Activated T-helper 17 cell treated with anti-CD3 and anti-CD28 coated beads, Interleukin-2, amount 50 U/mL, for 72 hours (primary cell): ENCODE measurements at regions not wholly inside any gene's neighbourhood (a gene's known extent, or its start where the extent isn't known, plus 50 kb on each side); places are given as distances from the start of the nearest gene placed in this dataset.
"Not testable (repeated sequence)": the region's sequence is repeated elsewhere in the genome, so short reads cannot be mapped to it uniquely, and the experiment has no call there.

Source experiments
- ATAC-seq: fragments of 150-1000 bp; cut with Tn5 transposase; replicated peaks from 2 replicates; pipeline ENCODE4 v1.10.0; 2021; ENCODE audit warnings: mild to moderate bottlenecking, moderate library complexity
- H3K27ac Mint-ChIP-seq: one replicate; pipeline ENCODE4 v1.8.0; 2022; ENCODE audit warnings: mixed read lengths
- H3K27me3 Mint-ChIP-seq: one replicate; pipeline ENCODE4 v1.8.0; 2022; ENCODE audit warnings: mixed read lengths
- H3K36me3 Mint-ChIP-seq: one replicate; pipeline ENCODE4 v1.8.0; 2022; ENCODE audit warnings: low read depth, mild to moderate bottlenecking, mixed read lengths
- H3K4me1 Mint-ChIP-seq: one replicate; pipeline ENCODE4 v1.8.0; 2022; ENCODE audit warnings: mixed read lengths
- H3K4me3 Mint-ChIP-seq: one replicate; pipeline ENCODE4 v1.8.0; 2022; ENCODE audit warnings: mild to moderate bottlenecking, mixed read lengths
- H3K9me3 Mint-ChIP-seq: one replicate; pipeline ENCODE4 v1.8.0; 2022; ENCODE audit warnings: mixed read lengths

DNA sequence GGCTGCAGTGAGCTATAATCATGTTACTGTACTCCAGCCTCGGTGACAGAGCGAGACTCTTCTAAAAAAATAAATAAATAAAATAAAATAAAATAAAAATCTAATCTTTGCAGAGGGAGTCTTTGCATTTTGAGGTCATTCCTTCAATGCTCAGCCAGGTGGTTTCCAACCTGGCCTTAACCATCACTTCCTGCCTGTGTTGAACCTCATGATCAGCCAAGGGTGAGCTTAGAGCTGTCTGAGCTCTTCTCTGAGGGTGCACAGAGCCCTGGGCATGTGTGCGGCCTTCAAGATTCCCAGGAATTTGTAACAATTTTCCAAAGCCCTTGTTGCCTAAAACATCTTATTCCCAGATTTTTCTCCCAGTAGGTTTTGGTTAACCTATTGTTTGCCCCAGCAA is 94.3 kb downstream of the KCNJ12 start:
- not testable (repeated sequence) for H3K36me3 Mint-ChIP-seq, ATAC-seq, H3K4me3 Mint-ChIP-seq, H3K9me3 Mint-ChIP-seq, H3K4me1 Mint-ChIP-seq, H3K27me3 Mint-ChIP-seq, H3K27ac Mint-ChIP-seq

DNA sequence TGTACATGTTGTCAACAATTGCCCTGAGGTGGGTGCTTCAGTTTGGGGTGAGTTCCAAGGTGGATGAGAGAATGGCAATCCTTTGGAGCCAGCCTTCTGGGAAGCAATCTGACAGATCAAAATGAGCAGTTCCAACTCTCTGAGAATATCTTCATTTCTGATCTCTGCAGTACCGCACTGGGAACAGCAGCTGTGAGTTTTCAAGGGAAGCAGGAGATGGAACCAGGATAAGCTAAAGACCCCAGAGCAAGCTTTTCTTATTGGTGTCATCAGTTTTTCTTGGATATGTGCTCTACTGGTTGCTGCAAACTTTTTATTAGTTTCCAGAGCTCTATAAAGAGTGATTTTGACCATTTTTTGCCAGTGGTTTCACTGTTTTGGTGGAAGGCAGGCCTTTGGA is 94.7 kb downstream of the KCNJ12 start:
- H3K4me1 Mint-ChIP-seq: no peaks in the 10 kb centered on the region
- H3K27ac Mint-ChIP-seq: no peak overlapping the region
- no peaks in the 10 kb centered on the region for H3K36me3 Mint-ChIP-seq
- ATAC-seq: no peak
- H3K4me3 Mint-ChIP-seq: no peak overlapping the region
- peaks cover 5% of the 10 kb centered on the region for H3K27me3 Mint-ChIP-seq
- no peaks in the 10 kb centered on the region for H3K9me3 Mint-ChIP-seq

DNA sequence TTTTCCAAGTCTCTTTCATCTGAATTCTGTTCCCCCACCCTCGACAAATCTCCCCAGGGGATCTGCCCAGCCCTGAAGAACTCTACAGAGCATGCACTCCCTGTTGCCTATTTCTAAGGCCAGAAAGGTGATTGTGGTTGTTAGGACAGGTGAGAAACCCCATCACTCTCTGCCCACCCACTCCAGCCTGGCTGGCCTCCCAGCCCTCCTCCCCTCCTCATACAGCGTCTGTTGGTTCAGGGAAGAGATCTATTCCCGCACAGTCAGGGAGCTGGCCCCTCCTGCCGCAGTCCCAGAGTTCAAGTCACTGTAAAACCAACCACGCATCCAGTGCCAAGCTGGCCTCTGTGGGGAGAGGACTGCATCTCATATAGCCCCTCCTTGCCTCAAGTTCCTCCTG is 98.7 kb downstream of the KCNJ12 start:
- ATAC-seq: no peak
- H3K27ac Mint-ChIP-seq: no peak overlapping the region
- H3K27me3 Mint-ChIP-seq: peaks cover 16% of the 10 kb centered on the region
- no peaks in the 10 kb centered on the region for H3K36me3 Mint-ChIP-seq
- H3K9me3 Mint-ChIP-seq: no peaks in the 10 kb centered on the region
- H3K4me3 Mint-ChIP-seq: no peak overlapping the region
- H3K4me1 Mint-ChIP-seq: no peaks in the 10 kb centered on the region

DNA sequence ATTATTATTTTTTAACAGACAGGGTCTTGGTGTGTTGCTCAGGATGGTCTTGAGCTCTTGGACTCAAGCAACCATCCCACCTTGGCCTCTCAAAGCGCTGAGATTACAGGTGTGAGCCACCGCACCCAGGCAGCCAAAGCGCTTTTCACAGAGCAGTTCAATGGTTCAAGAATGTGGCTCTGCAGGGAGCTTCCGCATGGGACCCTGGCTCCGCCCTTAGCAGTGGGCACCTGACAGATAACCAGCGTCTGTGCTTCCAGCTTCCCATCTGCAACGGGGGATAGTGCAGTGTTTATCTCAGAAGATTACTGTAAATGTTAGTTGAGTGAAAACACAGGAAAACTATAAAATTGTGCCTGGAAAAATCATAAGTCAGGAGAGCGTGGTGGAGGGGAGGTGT is 99.4 kb downstream of the KCNJ12 start:
- no peaks in the 10 kb centered on the region for H3K36me3 Mint-ChIP-seq
- H3K27ac Mint-ChIP-seq: no peak overlapping the region
- H3K4me3 Mint-ChIP-seq: no peak overlapping the region
- peaks cover 20% of the 10 kb centered on the region for H3K27me3 Mint-ChIP-seq
- H3K4me1 Mint-ChIP-seq: no peaks in the 10 kb centered on the region
- H3K9me3 Mint-ChIP-seq: no peaks in the 10 kb centered on the region
- ATAC-seq: no peak

DNA sequence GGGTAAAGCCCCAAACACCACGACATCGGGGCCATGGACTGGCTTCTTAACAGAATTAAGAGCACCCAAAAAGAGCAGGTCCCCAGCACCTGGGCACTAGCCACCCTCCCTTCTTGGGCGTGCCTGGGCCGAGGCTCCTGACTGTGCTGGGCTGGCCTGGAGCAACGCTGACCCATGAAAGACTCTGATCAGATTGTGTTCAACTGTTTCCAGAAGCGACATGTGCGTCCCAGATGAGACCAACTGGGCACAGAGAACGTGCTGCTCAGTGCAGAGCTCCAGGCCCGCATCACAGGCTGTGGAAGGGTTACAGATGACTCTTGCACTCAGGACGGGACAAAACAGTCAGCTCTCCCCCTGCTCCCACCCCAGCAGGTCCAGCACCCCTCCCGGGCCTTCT is 100.7 kb downstream of the KCNJ12 start:
- no peaks in the 10 kb centered on the region for H3K9me3 Mint-ChIP-seq
- no peak for ATAC-seq
- H3K27me3 Mint-ChIP-seq: peaks cover 20% of the 10 kb centered on the region
- H3K4me1 Mint-ChIP-seq: no peaks in the 10 kb centered on the region
- no peak overlapping the region for H3K4me3 Mint-ChIP-seq
- H3K27ac Mint-ChIP-seq: no peak overlapping the region
- no peaks in the 10 kb centered on the region for H3K36me3 Mint-ChIP-seq

DNA sequence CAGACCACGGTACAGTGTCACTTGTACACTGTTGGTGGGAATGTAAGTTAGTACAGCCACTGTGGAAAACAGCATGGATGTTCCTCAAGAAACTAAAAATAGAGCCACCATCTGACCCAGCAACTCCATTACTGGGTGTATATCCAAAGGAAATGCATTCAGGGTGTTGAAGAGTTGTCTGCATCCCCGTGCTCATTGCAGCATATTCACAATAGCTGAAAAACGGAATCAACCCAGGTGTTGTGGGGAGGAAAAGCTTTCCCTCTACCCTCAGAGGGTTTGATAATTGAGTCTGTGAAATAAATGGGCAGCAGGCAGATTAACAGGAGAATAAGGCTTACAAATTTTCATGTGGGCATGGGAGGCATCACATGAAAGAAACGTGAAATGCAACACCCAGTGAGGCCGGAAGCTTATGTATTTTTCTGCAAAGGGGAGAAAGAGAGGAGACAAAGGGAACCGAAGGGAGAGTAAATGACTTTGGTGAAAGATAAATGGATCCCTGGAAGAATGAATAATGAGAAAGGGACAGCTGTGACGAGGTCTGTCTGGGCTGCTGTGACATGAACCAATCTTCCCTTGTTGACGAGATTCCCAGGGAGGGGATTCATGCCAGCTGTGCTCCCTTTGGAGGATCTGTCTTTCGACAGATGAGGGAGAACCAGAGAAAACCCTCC is 106.2 kb downstream of the KCNJ12 start:
- Mint-ChIP-seq H3K4me1 (no peaks in the 10 kb centered on the region), H3K4me3 (no peak overlapping the region), H3K36me3 (no peaks in the 10 kb centered on the region), H3K27me3 (peaks cover 31% of the 10 kb centered on the region), H3K27ac (no peak overlapping the region), H3K9me3 (no peaks in the 10 kb centered on the region)
- no peak for ATAC-seq

DNA sequence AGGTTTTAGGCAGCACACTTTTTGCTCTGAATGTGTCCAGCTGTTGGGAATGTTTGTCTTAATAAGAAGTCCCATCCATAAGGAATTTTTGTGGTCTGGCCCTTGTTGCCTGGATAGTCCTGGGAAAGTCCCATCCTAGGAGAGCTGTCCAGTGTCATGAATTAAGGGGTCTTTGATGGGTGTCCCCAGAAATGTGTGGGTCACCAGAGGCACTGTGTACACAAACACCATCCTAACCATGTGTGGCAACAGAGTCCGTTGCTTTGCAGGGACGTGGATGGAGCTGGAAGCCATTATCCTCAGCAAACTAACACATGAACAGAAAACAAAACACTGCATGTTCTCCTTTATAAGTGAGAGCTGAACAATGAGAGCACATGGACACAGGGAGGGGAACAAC is 111.9 kb downstream of the KCNJ12 start:
- H3K9me3 Mint-ChIP-seq, ATAC-seq, H3K36me3 Mint-ChIP-seq, H3K4me1 Mint-ChIP-seq, H3K4me3 Mint-ChIP-seq, H3K27ac Mint-ChIP-seq: not testable (repeated sequence)
- peaks cover 19% of the 10 kb centered on the region for H3K27me3 Mint-ChIP-seq

DNA sequence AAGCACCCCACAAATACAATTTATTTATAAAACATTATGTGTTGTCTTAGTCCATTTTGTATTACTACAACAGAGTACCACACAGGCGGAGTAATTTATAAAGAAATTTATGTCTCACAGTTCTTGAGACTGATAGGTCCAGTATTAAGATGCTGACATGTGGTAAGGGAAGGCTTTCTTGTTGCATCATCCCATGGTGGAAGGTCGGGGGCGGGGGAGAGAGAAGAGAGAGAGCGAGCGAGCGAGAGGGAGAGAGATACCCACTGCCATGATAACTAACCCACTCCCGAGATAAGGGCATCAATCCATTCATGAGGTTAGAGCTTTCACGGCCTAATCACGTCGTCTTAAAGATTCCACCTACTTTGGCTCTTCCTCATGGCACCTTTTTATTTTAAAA is 117.8 kb downstream of the KCNJ12 start:
- no peak for ATAC-seq
- no peaks in the 10 kb centered on the region for H3K4me1 Mint-ChIP-seq
- no peaks in the 10 kb centered on the region for H3K9me3 Mint-ChIP-seq
- no peaks in the 10 kb centered on the region for H3K36me3 Mint-ChIP-seq
- H3K27ac Mint-ChIP-seq: no peak overlapping the region
- peaks cover 4% of the 10 kb centered on the region for H3K27me3 Mint-ChIP-seq
- no peak overlapping the region for H3K4me3 Mint-ChIP-seq

DNA sequence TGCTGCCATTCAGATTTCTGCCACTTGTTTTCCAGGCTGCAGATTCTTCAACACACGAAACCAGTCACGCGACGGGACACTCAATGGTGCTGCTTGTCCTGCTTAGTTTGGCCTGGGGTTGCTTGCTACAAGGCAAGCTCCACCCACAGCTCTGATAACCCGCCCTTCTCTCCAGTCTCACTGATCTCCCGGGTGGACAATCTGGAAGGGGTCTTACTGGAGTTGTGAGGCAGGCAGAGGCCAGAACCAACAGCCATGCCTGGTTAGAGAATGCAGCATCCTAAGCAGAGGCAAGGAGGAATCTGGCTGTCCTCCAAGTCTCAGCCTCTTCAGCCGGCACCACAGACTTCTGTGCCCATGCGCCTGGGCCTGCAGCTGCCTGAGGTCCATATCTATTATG is 119.1 kb downstream of the KCNJ12 start:
- Mint-ChIP-seq H3K9me3 (no peaks in the 10 kb centered on the region), H3K4me3 (no peak overlapping the region), H3K36me3 (no peaks in the 10 kb centered on the region), H3K27ac (no peak overlapping the region), H3K4me1 (no peaks in the 10 kb centered on the region), H3K27me3 (peaks cover 4% of the 10 kb centered on the region)
- ATAC-seq: no peak

DNA sequence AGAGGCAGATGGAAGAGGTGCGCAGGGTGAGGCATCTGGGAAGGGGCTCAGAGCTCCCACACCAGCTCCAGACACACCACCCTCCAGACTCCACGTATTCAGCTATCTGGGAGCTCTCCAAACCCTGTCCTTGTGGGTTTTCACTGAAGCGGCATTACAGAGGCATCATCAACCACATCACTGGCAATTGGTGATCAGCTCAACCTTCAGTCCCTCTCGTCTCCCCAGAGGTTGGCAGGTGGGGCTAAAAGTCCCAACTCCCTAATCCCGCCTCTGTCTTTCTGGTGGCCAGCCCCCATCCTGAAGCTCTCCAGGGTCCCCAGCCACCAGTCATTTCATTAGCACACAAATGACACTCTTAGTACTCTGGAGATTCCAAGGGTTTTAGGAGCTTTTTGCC is 123.9 kb downstream of the KCNJ12 start:
- Mint-ChIP-seq H3K4me3 (no peak overlapping the region), H3K4me1 (no peaks in the 10 kb centered on the region), H3K27me3 (peaks cover 6% of the 10 kb centered on the region), H3K9me3 (no peaks in the 10 kb centered on the region), H3K27ac (no peak overlapping the region), H3K36me3 (no peaks in the 10 kb centered on the region)
- ATAC-seq: no peak

DNA sequence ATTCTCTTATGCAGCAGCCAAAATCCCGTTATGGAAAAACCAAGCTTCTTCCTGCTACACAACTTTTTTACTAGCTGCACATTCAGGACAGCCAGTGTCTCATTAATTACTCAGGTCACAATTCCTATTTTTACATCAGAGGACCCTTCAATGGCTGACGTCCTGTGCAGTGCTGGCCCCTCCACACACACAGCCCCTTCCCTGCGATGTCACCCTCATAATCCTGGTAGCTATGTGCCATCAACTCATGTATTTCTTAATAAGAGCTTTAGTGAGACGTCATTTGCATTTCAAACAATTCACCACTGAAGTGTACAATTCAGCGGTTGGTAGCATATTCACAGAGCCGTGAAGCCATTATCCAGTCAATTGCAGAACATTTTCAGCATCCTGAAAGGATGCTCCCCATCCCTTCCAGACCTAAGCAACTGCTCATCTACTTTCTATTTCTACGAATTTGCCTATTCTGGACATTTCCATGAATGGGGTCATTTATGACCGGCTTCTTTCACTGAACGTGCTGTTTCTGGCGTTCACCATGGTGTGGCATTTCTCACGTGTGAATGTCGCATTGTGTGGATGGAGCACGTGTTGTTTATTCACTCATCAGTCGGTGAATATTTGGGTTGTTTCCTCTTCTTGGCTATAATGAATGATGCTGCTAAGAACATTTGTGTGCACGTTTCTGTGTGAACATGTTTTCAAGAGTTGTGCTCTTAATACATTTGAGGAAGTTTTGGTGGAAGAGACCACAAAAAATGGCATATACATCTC is 126.0 kb downstream of the KCNJ12 start:
- not testable (repeated sequence) for H3K9me3 Mint-ChIP-seq, H3K36me3 Mint-ChIP-seq, H3K27me3 Mint-ChIP-seq, ATAC-seq, H3K4me1 Mint-ChIP-seq, H3K4me3 Mint-ChIP-seq, H3K27ac Mint-ChIP-seq

DNA sequence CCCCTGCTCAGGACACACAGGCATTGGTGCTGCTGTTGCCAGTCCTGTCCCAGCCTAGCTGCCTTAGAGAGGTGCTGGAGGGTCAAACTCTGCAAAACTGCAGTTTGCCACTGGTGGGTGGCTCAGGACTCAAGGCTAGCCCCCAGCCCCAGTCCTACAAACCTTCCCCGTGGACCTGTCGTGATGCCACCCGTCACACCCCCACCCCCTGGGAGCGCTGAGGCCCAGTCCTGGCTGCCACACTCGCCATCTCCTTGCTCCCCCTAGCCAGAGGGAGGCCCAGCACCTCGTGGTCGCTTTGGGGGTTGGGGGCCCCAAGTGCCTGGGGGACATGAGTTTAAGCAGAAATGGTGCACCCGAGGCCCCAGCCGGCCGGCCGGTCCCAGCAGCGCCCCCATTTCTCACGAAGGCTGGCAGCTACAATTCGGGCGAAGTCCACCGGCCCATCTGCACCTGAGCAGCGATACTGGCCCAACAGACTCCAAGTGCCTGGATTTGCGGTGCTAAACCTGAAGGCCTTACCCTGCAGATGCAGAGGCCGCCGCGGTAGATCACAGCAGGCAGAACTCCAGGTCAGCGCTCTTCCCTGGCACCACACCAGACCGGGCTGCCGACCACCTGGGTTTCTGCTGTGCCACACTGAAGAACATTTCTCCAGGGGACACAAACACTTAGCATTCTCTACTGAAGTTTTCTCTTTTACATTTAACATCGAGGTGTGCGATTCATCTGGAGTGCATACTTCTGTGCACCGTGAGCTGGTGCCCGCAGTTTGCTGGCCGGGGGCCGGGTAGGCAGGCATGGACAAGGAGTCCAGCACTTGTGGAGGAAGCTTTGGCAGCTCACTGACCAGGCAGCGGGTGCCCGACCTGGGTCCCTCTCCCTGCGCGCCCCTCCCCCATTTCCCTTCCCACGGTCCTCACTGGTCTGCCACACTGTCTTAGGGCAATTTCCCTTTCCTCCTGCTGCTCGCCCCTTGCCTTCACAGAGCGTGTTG is 130.0 kb downstream of the KCNJ12 start:
- Mint-ChIP-seq H3K4me1 (peaks cover 4% of the 10 kb centered on the region), H3K4me3 (no peak overlapping the region), H3K36me3 (no peaks in the 10 kb centered on the region), H3K27ac (no peak overlapping the region), H3K27me3 (peaks cover 24% of the 10 kb centered on the region), H3K9me3 (no peaks in the 10 kb centered on the region)
- ATAC-seq: no peak

DNA sequence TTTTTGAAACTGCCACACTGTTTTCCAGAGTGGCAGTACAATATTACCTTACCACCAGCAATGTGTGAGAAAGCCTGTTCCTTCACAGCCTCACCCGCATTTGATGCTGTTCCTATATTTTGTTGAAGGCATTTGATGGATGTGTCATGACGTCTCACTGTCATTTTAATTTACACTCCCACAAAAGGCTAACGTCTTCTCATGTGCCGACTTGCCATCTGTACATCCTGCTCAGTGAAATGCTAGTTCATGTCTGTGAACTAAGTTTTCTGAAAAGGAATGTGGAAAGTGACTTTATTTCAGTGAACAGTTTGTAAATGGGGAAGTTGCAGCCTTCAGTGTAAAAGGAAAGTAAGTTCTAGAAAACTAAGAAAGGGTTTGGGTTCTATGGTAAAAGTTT is 131.6 kb downstream of the KCNJ12 start:
- H3K36me3 Mint-ChIP-seq, H3K4me3 Mint-ChIP-seq, H3K27ac Mint-ChIP-seq, ATAC-seq, H3K9me3 Mint-ChIP-seq, H3K4me1 Mint-ChIP-seq: not testable (repeated sequence)
- H3K27me3 Mint-ChIP-seq: peaks cover 26% of the 10 kb centered on the region

DNA sequence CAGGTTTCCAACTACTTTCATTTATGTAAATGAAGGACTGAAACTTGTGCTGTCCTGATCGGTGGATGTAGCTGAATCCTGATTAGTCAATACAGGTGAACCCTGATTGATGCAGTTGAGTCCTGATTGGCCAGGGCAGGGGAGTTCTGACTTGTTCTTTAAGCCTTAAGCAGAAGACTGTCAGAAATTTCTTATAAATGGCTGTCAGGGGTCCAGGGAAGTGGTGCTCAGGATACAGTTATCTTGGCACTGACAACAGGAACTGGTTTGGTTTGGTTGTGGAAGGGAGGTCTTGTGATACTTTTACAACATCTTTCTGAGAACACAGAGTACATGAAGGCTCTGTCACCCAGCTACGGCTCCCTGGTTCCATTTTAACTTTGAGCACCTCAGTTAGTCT is 132.1 kb downstream of the KCNJ12 start:
- Mint-ChIP-seq H3K27ac (no peak overlapping the region), H3K9me3 (no peaks in the 10 kb centered on the region), H3K36me3 (no peaks in the 10 kb centered on the region), H3K4me3 (no peak overlapping the region), H3K4me1 (peaks cover 5% of the 10 kb centered on the region), H3K27me3 (peaks cover 26% of the 10 kb centered on the region)
- ATAC-seq: no peak

DNA sequence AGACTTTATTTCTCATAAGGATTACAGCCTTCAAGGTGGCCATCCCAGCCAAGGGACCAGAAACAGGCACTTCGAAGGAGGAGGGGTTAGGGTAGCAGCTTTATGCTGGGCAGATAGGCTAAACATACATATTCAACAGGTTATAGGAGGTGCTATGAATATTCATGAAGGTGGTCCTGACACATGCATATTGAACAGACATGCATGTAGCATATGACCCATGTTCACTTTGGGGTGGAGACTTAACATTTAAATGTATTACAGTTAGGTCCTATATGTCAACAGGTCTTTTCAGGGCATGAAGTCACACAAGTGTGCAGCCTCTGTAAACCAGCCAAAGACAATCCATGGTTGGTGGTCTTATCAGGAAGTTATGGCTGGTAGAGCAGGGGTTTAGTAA is 133.2 kb downstream of the KCNJ12 start:
- peaks cover 26% of the 10 kb centered on the region for H3K27me3 Mint-ChIP-seq
- H3K4me3 Mint-ChIP-seq: not testable (repeated sequence)

More for the DNA sequence above, 133.2 kb downstream of the KCNJ12 start:
- H3K36me3 Mint-ChIP-seq, ATAC-seq, H3K4me1 Mint-ChIP-seq, H3K9me3 Mint-ChIP-seq, H3K27ac Mint-ChIP-seq: not testable (repeated sequence)
